HCT116 (cell line): ENCODE measurements at regions not wholly inside any gene's neighbourhood (a gene's known extent, or its start where the extent isn't known, plus 50 kb on each side); places are given as distances from the start of the nearest gene placed in this dataset.

Experiments
- ATAC-seq: fragments of 200-7000 bp; cut with Tn5 transposase; 2 replicates; pipeline ENCODE4 v1.9.1; 2020; ENCODE audit warnings: mild to moderate bottlenecking, moderate library complexity
- BruUV-seq: library from RNA; stranded (reverse); fragments of 400-500 nt; replicated peaks from 2 replicates; lab custom pipeline; 2021; lab: Mats Ljungman, UMichigan
- CTCF ChIA-PET: fragments of 300-600 bp; sonication (Branson Sonifier 250); formaldehyde crosslinking; loops from one replicate; lab custom pipeline; 2021; ENCODE audit warnings: antibody characterized with exemption; lab: Charles Lee
- POLR2A ChIA-PET: fragments of 300-600, 350-600 bp; sonication (Branson Sonifier 250); formaldehyde crosslinking; loops from one replicate; lab custom pipeline; 2021; ENCODE audit warnings: antibody characterized with exemption; lab: Charles Lee
- RAD21 ChIA-PET, 2 experiments: fragments of 300-600 bp; sonication (Branson Sonifier 250); formaldehyde crosslinking; loops; one replicate each; lab custom pipeline; 2023; ENCODE audit warnings: low total read pairs in 2 of 2; ENCODE audit not compliant: uncharacterized antibody in 2 of 2, unreplicated experiment in 2 of 2, low non-redundant PET in 1 of 2; lab: Charles Lee
- DNase-seq: peaks from one replicate; pipeline ENCODE4 v3.0.0-alpha.2; 2010; ENCODE audit warnings: low read depth, low spot score
- H2AFZ ChIP-seq: fragments of 200-600 bp; shearing (Covaris generic), sonication (generic); 2 replicates; pipeline ENCODE4 v1.6.1; 2017; ENCODE audit warnings: low read depth, mixed run types, mixed read lengths, antibody characterized with exemption, low read length; ENCODE audit not compliant: poor library complexity, severe bottlenecking
- H3K27ac ChIP-seq: 2 replicates; pipeline ENCODE4 v1.5.1; 2012; ENCODE audit warnings: low read depth, low read length
- H3K27me3 ChIP-seq: fragments of 200-600 bp; sonication (generic); 2 replicates; pipeline ENCODE4 v1.6.1; 2016; ENCODE audit warnings: mixed run types, low read length, mixed read lengths; ENCODE audit not compliant: insufficient read depth
- H3K36me3 ChIP-seq, 2 experiments: fragments of 200-500 bp in 1 of 2; fragments of 200-600 bp in 1 of 2; sonication (Bioruptor generic) in 1 of 2; sonication (generic) in 1 of 2; 2 replicates each; pipeline versions ENCODE4 v1.5.1 to v1.6.1; 2014 to 2016; ENCODE audit warnings: low read length in 2 of 2, inconsistent platforms in 1 of 2, mixed read lengths in 1 of 2, mixed run types in 1 of 2; ENCODE audit not compliant: insufficient read depth in 2 of 2, control insufficient read depth in 1 of 2
- H3K4me1 ChIP-seq, 2 experiments: fragments of 200-600 bp in 1 of 2; sonication (generic) in 1 of 2; 2 replicates each; pipeline versions ENCODE4 v1.5.1 to v1.6.1; 2012 to 2017; ENCODE audit warnings: low read length in 2 of 2, inconsistent platforms in 1 of 2, mild to moderate bottlenecking in 1 of 2, mixed read lengths in 1 of 2, mixed run types in 1 of 2, moderate library complexity in 1 of 2; ENCODE audit not compliant: insufficient read depth in 2 of 2, control insufficient read depth in 1 of 2
- H3K4me2 ChIP-seq: fragments of 200-600 bp; sonication (generic); 2 replicates; pipeline ENCODE4 v1.6.1; 2017; ENCODE audit warnings: mixed run types, low read length, mixed read lengths
- H3K4me3 ChIP-seq, 2 experiments: fragments of 200-600 bp in 1 of 2; sonication (generic) in 1 of 2; replicated peaks in 1 of 2; 2 replicates each; pipeline ENCODE4 v1.5.1; 2011 to 2016; ENCODE audit warnings: low read length in 2 of 2, control low read depth in 1 of 2, low read depth in 1 of 2, mild to moderate bottlenecking in 1 of 2, mixed read lengths in 1 of 2, mixed run types in 1 of 2
- H3K79me2 ChIP-seq: fragments of 200-600 bp; sonication (generic); 2 replicates; pipeline ENCODE4 v1.6.1; 2017; ENCODE audit warnings: mild to moderate bottlenecking, mixed run types, low read length, moderate library complexity, mixed read lengths; ENCODE audit not compliant: insufficient read depth
- H3K9ac ChIP-seq: fragments of 200-600 bp; sonication (generic); 2 replicates; pipeline ENCODE4 v1.6.1; 2016; ENCODE audit warnings: low read length, mixed read lengths
- H3K9me2 ChIP-seq: fragments of 200-600 bp; sonication (generic), shearing (Covaris generic); 2 replicates; pipeline ENCODE4 v1.6.1; 2017; ENCODE audit warnings: mixed run types, mild to moderate bottlenecking, moderate library complexity; ENCODE audit not compliant: insufficient read depth
- H3K9me3 ChIP-seq, 2 experiments: fragments of 200-500 bp in 1 of 2; fragments of 200-600 bp in 1 of 2; sonication (Bioruptor generic) in 1 of 2; sonication (generic) in 1 of 2; 2 replicates each; pipeline ENCODE4 v1.6.1; 2014 to 2017; ENCODE audit warnings: low read length in 2 of 2, mixed read lengths in 2 of 2, inconsistent platforms in 1 of 2, low read depth in 1 of 2, mild to moderate bottlenecking in 1 of 2, mixed run types in 1 of 2, moderate library complexity in 1 of 2; ENCODE audit not compliant: control insufficient read depth in 1 of 2, insufficient read depth in 1 of 2
- H4K20me1 ChIP-seq: fragments of 200-600 bp; sonication (generic), shearing (Covaris generic); 2 replicates; pipeline ENCODE4 v1.6.1; 2017; ENCODE audit warnings: mixed run types, mild to moderate bottlenecking, moderate library complexity; ENCODE audit not compliant: insufficient read depth
- EGR1 ChIP-seq: IDR thresholded peaks from 2 replicates; pipeline ENCODE4 v1.6.1; 2012; ENCODE audit warnings: low read depth
- EZH2 ChIP-seq: fragments of 200-600 bp; sonication (generic); IDR thresholded peaks from 2 replicates; pipeline ENCODE4 v1.6.1; 2017; ENCODE audit warnings: antibody characterized with exemption, mixed run types
- EZH2phosphoT487 ChIP-seq: fragments of 200-600 bp; IDR thresholded peaks from 2 replicates; pipeline ENCODE4 v1.6.1; 2018; ENCODE audit warnings: antibody characterized with exemption, borderline replicate concordance
- FOSL1 ChIP-seq: IDR thresholded peaks from 2 replicates; pipeline ENCODE4 v1.6.1; 2012; ENCODE audit warnings: low read depth
- JUND ChIP-seq: IDR thresholded peaks from 2 replicates; pipeline ENCODE4 v1.6.1; 2012
- POLR2A ChIP-seq: IDR thresholded peaks from 2 replicates; pipeline ENCODE4 v1.7.0; 2011; ENCODE audit warnings: borderline replicate concordance; ENCODE audit not compliant: insufficient read depth, insufficient read length; ENCODE audit errors: extremely low read depth
- SIN3A ChIP-seq: IDR thresholded peaks from 2 replicates; pipeline ENCODE4 v1.6.1; 2012; ENCODE audit warnings: low read depth
- SRF ChIP-seq: IDR thresholded peaks from 2 replicates; pipeline ENCODE4 v1.6.1; 2012; ENCODE audit warnings: low read depth
- TCF7L2 ChIP-seq: IDR thresholded peaks from 2 replicates; pipeline ENCODE4 v1.7.0; 2011; ENCODE audit warnings: borderline replicate concordance, inconsistent platforms; ENCODE audit not compliant: insufficient read depth, insufficient read length; ENCODE audit errors: extremely low read depth
- ZNF274 ChIP-seq: fragments of 200-500 bp; sonication (Bioruptor generic); IDR thresholded peaks from 2 replicates; pipeline ENCODE4 v1.6.1; 2014; ENCODE audit warnings: mild to moderate bottlenecking, low read depth, low read length, inconsistent platforms
- intact Hi-C: fragments of 100-400 bp; cut with micrococcal nuclease; formaldehyde crosslinking; loops from 2 replicates; pipeline ENCODE4 v1.10.0; 2022
- TF ChIP-seq, protein P1 (sequence below), 3 experiments: fragments of 200-600 bp in 1 of 3; sonication (generic) in 1 of 3; IDR thresholded peaks in 2 of 3; conservative IDR thresholded peaks in 1 of 3; 2 replicates each; pipeline ENCODE4 v1.5.1; 2012 to 2017; ENCODE audit warnings: low read depth in 2 of 3, low read length in 2 of 3, antibody characterized with exemption in 1 of 3, borderline replicate concordance in 1 of 3, control low read depth in 1 of 3, mild to moderate bottlenecking in 1 of 3, mixed read lengths in 1 of 3, mixed run types in 1 of 3, moderate library complexity in 1 of 3; ENCODE audit not compliant: insufficient read depth in 1 of 3
- TF ChIP-seq, protein P2 (sequence below): IDR thresholded peaks from 2 replicates; pipeline ENCODE4 v1.6.1; 2012

DNA sequence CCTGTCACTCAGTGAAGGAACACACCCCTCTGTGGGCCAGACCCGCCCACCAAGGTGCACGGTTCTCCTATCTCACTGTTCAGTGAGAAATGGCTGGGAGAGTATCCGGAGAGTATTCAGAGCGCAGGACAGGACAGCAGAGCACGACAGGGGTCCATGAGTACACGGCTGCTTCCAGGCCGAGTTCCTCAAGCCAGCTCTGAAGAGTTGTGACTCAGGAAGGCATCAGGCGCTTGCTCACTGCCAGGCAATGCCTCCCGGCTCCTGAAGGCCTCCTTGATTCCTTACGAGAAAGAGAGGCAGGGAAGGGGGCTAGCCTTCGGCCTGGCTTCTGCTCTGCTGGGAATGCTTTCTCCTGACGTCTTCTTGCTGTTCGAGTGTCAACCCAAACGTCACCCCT, 132.1 kb upstream of the PPP1R26 start:
- TF ChIP-seq, protein P1, sequence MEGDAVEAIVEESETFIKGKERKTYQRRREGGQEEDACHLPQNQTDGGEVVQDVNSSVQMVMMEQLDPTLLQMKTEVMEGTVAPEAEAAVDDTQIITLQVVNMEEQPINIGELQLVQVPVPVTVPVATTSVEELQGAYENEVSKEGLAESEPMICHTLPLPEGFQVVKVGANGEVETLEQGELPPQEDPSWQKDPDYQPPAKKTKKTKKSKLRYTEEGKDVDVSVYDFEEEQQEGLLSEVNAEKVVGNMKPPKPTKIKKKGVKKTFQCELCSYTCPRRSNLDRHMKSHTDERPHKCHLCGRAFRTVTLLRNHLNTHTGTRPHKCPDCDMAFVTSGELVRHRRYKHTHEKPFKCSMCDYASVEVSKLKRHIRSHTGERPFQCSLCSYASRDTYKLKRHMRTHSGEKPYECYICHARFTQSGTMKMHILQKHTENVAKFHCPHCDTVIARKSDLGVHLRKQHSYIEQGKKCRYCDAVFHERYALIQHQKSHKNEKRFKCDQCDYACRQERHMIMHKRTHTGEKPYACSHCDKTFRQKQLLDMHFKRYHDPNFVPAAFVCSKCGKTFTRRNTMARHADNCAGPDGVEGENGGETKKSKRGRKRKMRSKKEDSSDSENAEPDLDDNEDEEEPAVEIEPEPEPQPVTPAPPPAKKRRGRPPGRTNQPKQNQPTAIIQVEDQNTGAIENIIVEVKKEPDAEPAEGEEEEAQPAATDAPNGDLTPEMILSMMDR (IDR thresholded peaks at IDR 0.05 in 2 of 3, conservative IDR thresholded peaks at IDR 0.05 in 1 of 3; ENCODE audit: borderline replicate concordance in 1 of 3, insufficient read depth in 1 of 3, low read depth in 2 of 3, low read length in 2 of 3) = no peak
- TF ChIP-seq TCF7L2 = no peak
- TF ChIP-seq EGR1 = no peak
- TF ChIP-seq POLR2A = no peak
- Histone ChIP-seq H3K9me3 (no peaks in the 10 kb centered on the region), H3K36me3 (no peaks in the 10 kb centered on the region), H3K4me2 (no peak overlapping the region), H3K4me1 (no peaks in the 10 kb centered on the region), H2AFZ (no peak overlapping the region), H4K20me1 (no peaks in the 10 kb centered on the region), H3K27me3 (0 out of 2 replicates have a peak, but pooled peaks cover 3% of the 10 kb centered on the region), H3K9me2 (no peaks in the 10 kb centered on the region), H3K79me2 (no peaks in the 10 kb centered on the region), H3K27ac (no peak overlapping the region), H3K9ac (no peak overlapping the region), H3K4me3 (no peak overlapping the region)
- ChIA-PET RAD21 (no interaction called here), POLR2A (no interaction called here), CTCF (no interaction called here)
- no TSS peak for BruUV-seq
- DNase-seq = no peak
- intact Hi-C loops = no loop called here
- no peak for ATAC-seq

DNA sequence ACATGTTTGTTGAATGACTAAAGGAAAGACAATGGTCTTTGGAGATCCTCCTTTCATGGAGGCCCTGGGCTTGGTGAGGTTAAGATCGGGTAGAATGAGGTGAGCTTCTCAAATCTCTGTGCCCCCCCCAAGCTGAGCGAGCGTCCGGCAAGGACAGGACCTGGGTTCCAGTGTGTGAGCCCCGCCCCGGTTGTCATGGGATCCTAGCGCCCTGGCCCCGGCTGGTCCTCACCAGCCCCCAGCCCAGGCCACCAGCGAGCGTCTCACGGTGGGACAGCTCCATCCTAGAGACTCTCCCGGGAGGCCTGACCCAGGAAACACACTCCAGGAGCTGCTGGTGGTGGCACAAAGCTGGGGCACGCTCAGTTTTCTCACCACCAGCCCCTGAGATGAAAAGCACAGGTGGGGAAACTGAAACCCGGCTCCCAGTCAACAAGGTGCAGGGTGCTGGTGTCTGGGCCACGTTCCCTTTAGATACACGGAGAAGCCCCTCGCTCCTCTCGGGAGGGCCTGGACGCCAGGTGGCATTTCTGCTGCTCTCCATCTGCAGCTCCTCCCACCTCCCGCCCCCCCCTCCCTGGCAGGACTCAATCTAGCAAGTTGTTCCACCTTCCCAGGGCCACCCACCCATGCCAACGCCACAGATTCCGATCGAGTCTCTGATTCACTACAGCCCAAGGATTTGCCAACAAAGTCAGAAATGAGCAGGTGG, 131.3 kb upstream of the PPP1R26 start:
- Histone ChIP-seq H3K36me3 (no peaks in the 10 kb centered on the region), H3K4me2 (no peak overlapping the region), H3K9me3 (no peaks in the 10 kb centered on the region), H3K9me2 (no peaks in the 10 kb centered on the region), H2AFZ (no peak overlapping the region), H3K4me3 (no peak overlapping the region), H3K79me2 (no peaks in the 10 kb centered on the region), H3K4me1 (no peaks in the 10 kb centered on the region), H3K27ac (no peak overlapping the region), H3K27me3 (0 out of 2 replicates have a peak, but pooled peaks cover 3% of the 10 kb centered on the region), H3K9ac (no peak overlapping the region), H4K20me1 (no peaks in the 10 kb centered on the region)
- CTCF ChIA-PET = no interaction called here
- no TSS peak for BruUV-seq
- DNase-seq (no peak), ATAC-seq (no peak)
- intact Hi-C loops = no loop called here
- POLR2A ChIA-PET = no interaction called here
- RAD21 ChIA-PET = no interaction called here
- TF ChIP-seq, protein P1 (IDR thresholded peaks at IDR 0.05 in 2 of 3, conservative IDR thresholded peaks at IDR 0.05 in 1 of 3; ENCODE audit: borderline replicate concordance in 1 of 3, insufficient read depth in 1 of 3, low read depth in 2 of 3, low read length in 2 of 3) = no peak
- TF ChIP-seq SIN3A (no peak), SRF (no peak), ZNF274 (no peak), EZH2 (no peak), FOSL1 (no peak), EZH2phosphoT487 (no peak), JUND (no peak)
- TF ChIP-seq, protein P2, sequence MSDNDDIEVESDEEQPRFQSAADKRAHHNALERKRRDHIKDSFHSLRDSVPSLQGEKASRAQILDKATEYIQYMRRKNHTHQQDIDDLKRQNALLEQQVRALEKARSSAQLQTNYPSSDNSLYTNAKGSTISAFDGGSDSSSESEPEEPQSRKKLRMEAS = no peak
